GM13977 (cell line): ENCODE measurements at regions not wholly inside any gene's neighbourhood (a gene's known extent, or its start where the extent isn't known, plus 50 kb on each side); places are given as distances from the start of the nearest gene placed in this dataset.

Experiments
- DNase-seq: peaks from one replicate; pipeline ENCODE4 v3.0.0; 2012; ENCODE audit warnings: low spot score
- CTCF ChIP-seq: IDR thresholded peaks from 2 replicates; pipeline ENCODE4 v1.5.1; 2012; ENCODE audit warnings: mild to moderate bottlenecking, control low read depth; ENCODE audit not compliant: insufficient read depth; ENCODE audit errors: extremely low read depth, missing control alignments
- in situ Hi-C: fragments of 300-500 bp; cut with MboI; formaldehyde crosslinking; loops from one replicate; pipeline ENCODE4 v1.12.0; 2022; ENCODE audit warnings: low sequenced_read_pairs, low pct_unique_long_range_greater_than_20kb, mixed read lengths, inconsistent platforms; ENCODE audit not compliant: unreplicated experiment

- DNase-seq: no peak
- in situ Hi-C loops: no loop called here
These were observed 315.8 kb upstream of the KLF12 start for GRCh38 chr13:74449811-74450524.

GRCh38 chr13:74444864-74445479 lies 310.8 kb upstream of the KLF12 start:
- TF ChIP-seq CTCF: no peak
- DNase-seq: no peak
- in situ Hi-C loops: no loop called here

More at GRCh38 chr13:74449811-74450524, 315.8 kb upstream of the KLF12 start:
- no peak for TF ChIP-seq CTCF

GRCh38 chr13:74444161-74444571 lies 310.0 kb upstream of the KLF12 start:
- TF ChIP-seq CTCF: no peak
- DNase-seq: no peak
- in situ Hi-C loops: no loop called here

- in situ Hi-C loops: no loop called here
- no peak for DNase-seq
- no peak for TF ChIP-seq CTCF
These were observed 309.4 kb upstream of the KLF12 start for GRCh38 chr13:74443631-74444030.

GRCh38 chr13:74442751-74443150 lies 308.5 kb upstream of the KLF12 start:
- no peak for TF ChIP-seq CTCF
- in situ Hi-C loops: no loop called here
- DNase-seq: no peak

GRCh38 chr13:74438901-74439300 lies 304.7 kb upstream of the KLF12 start:
- in situ Hi-C loops: no loop called here
- DNase-seq: no peak
- no peak for TF ChIP-seq CTCF
